ENCODE measurements at regions not wholly inside any gene's neighbourhood (a gene's known extent, or its start where the extent isn't known, plus 50 kb on each side); places are given as distances from the start of the nearest gene placed in this dataset.
A peak's percentile ranks its signal among the peaks of the same experiment; 100 is the strongest.

GRCh38 chr4:141304346-141304745, 83.7 kb downstream of the ZNF330 start:
- no peak for ATAC-seq
- POLR2A ChIA-PET, result no interaction called here
- WGBS (ENCODE audit: missing lambda C conversion rate), result 60% methylated on average over 2 of the region's 2 CpGs

GRCh38 chr4:141306331-141306730, 85.6 kb downstream of the ZNF330 start:
- Histone ChIP-seq H3K9me3 (no peaks in the 10 kb centered on the region), H3K4me1 (0 out of 3 replicates have a peak, but pooled peaks cover 4% of the 10 kb centered on the region), H3K4me2 (no peak overlapping the region), H3K4me3 (no peak overlapping the region), H3K27ac (peak overlapping the region in 1 of 2 experiments; percentile 50; a peak in 1 of 6 replicates)
- ATAC-seq (no peak), FAIRE-seq (no peak), DNase-seq (ENCODE audit: low read depth in 1 of 2, low spot score in 1 of 2) (no peak)
- WGBS (ENCODE audit: missing lambda C conversion rate), result 65% methylated on average over 7 of the region's 7 CpGs
- ChIA-PET CTCF (interaction anchor here (0.6 to 1.8 kb wide), 15 partner anchors 9 to 1830 kb away, joined by 3 to 7 read pairs (median 3); no protein-coding TSS in a partner anchor), POLR2A (no interaction called here)
- no peak for TF ChIP-seq HES2 (IDR thresholded peaks at IDR 0.05)
- TF ChIP-seq PHF8 (IDR thresholded peaks at IDR 0.05; ENCODE audit: borderline replicate concordance, low read depth), result no peak
- no peak for TF ChIP-seq ELK1 (IDR thresholded peaks at IDR 0.05; ENCODE audit: low read depth, low read length)
- TF ChIP-seq CBX2 (IDR thresholded peaks at IDR 0.05; ENCODE audit: borderline replicate concordance, low read depth), result no peak
- no peak for TF ChIP-seq HOXB5 (CRISPR knock-in tag; IDR thresholded peaks at IDR 0.05)
- no peak for TF ChIP-seq MAZ (IDR thresholded peaks at IDR 0.05; ENCODE audit: borderline replicate concordance, low read depth, low read length)
- no peak for TF ChIP-seq POLR2AphosphoS2 (conservative IDR thresholded peaks at IDR 0.05; ENCODE audit: low read length)
- no peak for TF ChIP-seq EHMT2 (IDR thresholded peaks at IDR 0.05; ENCODE audit: low read depth)
- TF ChIP-seq JUN (IDR thresholded peaks at IDR 0.05), result no peak
- no peak for TF ChIP-seq NPAS2 (CRISPR knock-in tag; IDR thresholded peaks at IDR 0.05; ENCODE audit: borderline replicate concordance)
- TF ChIP-seq FOSB (CRISPR knock-in tag; IDR thresholded peaks at IDR 0.05), result no peak

More at GRCh38 chr4:141304346-141304745, 83.7 kb downstream of the ZNF330 start:
- Histone ChIP-seq H3K4me3 (no peak overlapping the region), H3K27ac (no peak overlapping the region), H3K4me1 (0 out of 3 replicates have a peak, but pooled peaks cover 4% of the 10 kb centered on the region), H3K4me2 (no peak overlapping the region), H3K9me3 (no peaks in the 10 kb centered on the region)
- no peak for DNase-seq (ENCODE audit: low read depth in 1 of 2, low spot score in 1 of 2)
- FAIRE-seq, result no peak
- no peak for TF ChIP-seq MYC (IDR thresholded peaks at IDR 0.05; ENCODE audit: borderline replicate concordance, low read length)
- TF ChIP-seq ZC3H11A (IDR thresholded peaks at IDR 0.05), result no peak
- no peak for TF ChIP-seq REST (IDR thresholded peaks at IDR 0.05)
- no peak for TF ChIP-seq CBX8 (IDR thresholded peaks at IDR 0.05)
- CTCF ChIA-PET, result no interaction called here

GRCh38 chr4:141307241-141307689, 86.6 kb downstream of the ZNF330 start:
- WGBS (ENCODE audit: missing lambda C conversion rate), result 45% methylated on average over 5 of the region's 5 CpGs
- ChIA-PET POLR2A (interaction anchor here (0.5 kb wide), 1 partner anchor 379 kb away, joined by 3 read pairs; no protein-coding TSS in a partner anchor), CTCF (interaction anchor here (0.6 to 1.8 kb wide), 14 partner anchors 8 to 805 kb away, joined by 3 to 7 read pairs (median 3); no protein-coding TSS in a partner anchor)
- no peak overlapping the region for H3K4me3 ChIP-seq
- no peak for FAIRE-seq
- H3K4me1 ChIP-seq, result 0 out of 3 replicates have a peak, but pooled peaks cover 4% of the 10 kb centered on the region
- TF ChIP-seq SREBF2 (IDR thresholded peaks at IDR 0.05) (no peak), SMC3 (IDR thresholded peaks at IDR 0.05) (peak; percentile 76), MAFK (IDR thresholded peaks at IDR 0.05; ENCODE audit: partially characterized antibody) (no peak), HOXB13 (CRISPR knock-in tag; IDR thresholded peaks at IDR 0.05; ENCODE audit: low read depth) (no peak), ZFP36 (IDR thresholded peaks at IDR 0.05; ENCODE audit: borderline replicate concordance, partially characterized antibody) (no peak), JUNB (IDR thresholded peaks at IDR 0.05) (no peak), TFCP2L1 (CRISPR knock-in tag; IDR thresholded peaks at IDR 0.05) (no peak), POLR2A (IDR thresholded peaks at IDR 0.05; ENCODE audit: low read length) (no peak), CTCF (IDR thresholded peaks at IDR 0.05) (peak; percentile 67), RAD21 (conservative IDR thresholded peaks at IDR 0.05 in 1 of 2, IDR thresholded peaks at IDR 0.05 in 1 of 2) (peak; percentile 85 to 88)
- peak; percentile 86 to 98 for ATAC-seq
- H3K4me2 ChIP-seq, result no peak overlapping the region
- peak; percentile 37 to 60 for DNase-seq (ENCODE audit: low read depth in 1 of 2, low spot score in 1 of 2)
- H3K27ac ChIP-seq, result peak overlapping the region; percentile 51 to 83
- H3K9me3 ChIP-seq, result no peaks in the 10 kb centered on the region
